SK-N-SH treated with all-trans-retinoic acid at 6 μM for 48 hours (cell line): ENCODE measurements at regions not wholly inside any gene's neighbourhood (a gene's known extent, or its start where the extent isn't known, plus 50 kb on each side); places are given as distances from the start of the nearest gene placed in this dataset.

Experiments
- ARNTL ChIP-seq: fragments of 450-650 bp; formaldehyde crosslinking; IDR thresholded peaks from 2 replicates; pipeline ENCODE4 v1.5.0; 2020; ENCODE audit warnings: low read depth, mild to moderate bottlenecking, moderate library complexity, borderline replicate concordance
- RARB ChIP-seq: fragments of 250-450 bp; sonication (Bioruptor Pico); IDR thresholded peaks from 2 replicates; pipeline ENCODE4 v1.8.0; 2021; ENCODE audit warnings: mild to moderate bottlenecking, moderate library complexity
- TCF4 ChIP-seq: fragments of 250-450 bp; sonication (Bioruptor Pico); IDR thresholded peaks from 2 replicates; pipeline ENCODE4 v1.8.0; 2021; ENCODE audit warnings: mild to moderate bottlenecking, moderate library complexity, borderline replicate concordance
- ZFP30 ChIP-seq: fragments of 450-650 bp; formaldehyde crosslinking; IDR thresholded peaks from 2 replicates; pipeline ENCODE4 v1.5.0; 2022; ENCODE audit warnings: mild to moderate bottlenecking, moderate library complexity
- TF ChIP-seq, protein P1 (sequence below): fragments of 250-450 bp; sonication (Bioruptor Pico); IDR thresholded peaks from 2 replicates; pipeline ENCODE4 v1.5.1; 2020; ENCODE audit warnings: low read depth, mild to moderate bottlenecking, moderate library complexity
- TF ChIP-seq, protein P2 (sequence below): fragments of 250-450 bp; sonication (Bioruptor Pico); IDR thresholded peaks from 2 replicates; pipeline ENCODE4 v1.8.0; 2020; ENCODE audit warnings: mild to moderate bottlenecking, moderate library complexity, borderline replicate concordance

DNA sequence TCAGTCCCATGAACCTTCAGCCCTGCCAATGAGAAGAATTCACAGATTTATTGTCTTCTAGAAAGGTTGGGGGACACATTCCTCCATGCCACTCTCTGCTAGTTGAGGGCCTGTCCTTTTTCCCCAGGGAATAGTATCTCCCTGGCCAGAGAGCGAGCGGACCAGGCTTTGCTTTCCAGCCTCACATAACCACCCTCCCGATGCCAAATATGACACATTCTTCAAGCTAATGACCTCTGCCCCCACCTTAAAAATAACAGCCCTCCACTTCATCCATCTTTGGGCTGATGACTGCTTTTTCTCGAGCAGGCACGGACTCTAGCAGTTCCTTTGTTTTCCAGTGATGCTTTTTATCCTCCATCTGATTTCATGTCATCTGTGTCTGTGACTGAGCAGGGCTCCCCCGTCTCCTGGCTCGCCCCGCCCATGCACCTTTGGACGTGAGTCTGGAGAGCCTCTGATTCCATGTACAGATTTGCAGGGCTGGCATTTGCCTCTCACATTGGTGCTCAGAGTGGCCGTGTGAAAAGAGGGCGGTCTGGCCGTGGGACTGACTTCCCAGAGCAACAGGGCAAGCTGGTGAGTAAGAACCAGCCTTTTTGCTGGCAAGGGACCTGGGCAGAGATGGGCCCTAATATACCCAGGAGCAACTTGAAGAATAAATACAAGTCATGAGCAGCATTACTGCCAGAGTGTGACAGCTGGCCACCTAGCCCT, 279.8 kb downstream of the BCOR start:
- TF ChIP-seq, protein P1, sequence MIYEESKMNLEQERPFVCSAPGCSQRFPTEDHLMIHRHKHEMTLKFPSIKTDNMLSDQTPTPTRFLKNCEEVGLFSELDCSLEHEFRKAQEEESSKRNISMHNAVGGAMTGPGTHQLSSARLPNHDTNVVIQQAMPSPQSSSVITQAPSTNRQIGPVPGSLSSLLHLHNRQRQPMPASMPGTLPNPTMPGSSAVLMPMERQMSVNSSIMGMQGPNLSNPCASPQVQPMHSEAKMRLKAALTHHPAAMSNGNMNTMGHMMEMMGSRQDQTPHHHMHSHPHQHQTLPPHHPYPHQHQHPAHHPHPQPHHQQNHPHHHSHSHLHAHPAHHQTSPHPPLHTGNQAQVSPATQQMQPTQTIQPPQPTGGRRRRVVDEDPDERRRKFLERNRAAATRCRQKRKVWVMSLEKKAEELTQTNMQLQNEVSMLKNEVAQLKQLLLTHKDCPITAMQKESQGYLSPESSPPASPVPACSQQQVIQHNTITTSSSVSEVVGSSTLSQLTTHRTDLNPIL (CRISPR knock-in tag): no peak
- TF ChIP-seq, protein P2, sequence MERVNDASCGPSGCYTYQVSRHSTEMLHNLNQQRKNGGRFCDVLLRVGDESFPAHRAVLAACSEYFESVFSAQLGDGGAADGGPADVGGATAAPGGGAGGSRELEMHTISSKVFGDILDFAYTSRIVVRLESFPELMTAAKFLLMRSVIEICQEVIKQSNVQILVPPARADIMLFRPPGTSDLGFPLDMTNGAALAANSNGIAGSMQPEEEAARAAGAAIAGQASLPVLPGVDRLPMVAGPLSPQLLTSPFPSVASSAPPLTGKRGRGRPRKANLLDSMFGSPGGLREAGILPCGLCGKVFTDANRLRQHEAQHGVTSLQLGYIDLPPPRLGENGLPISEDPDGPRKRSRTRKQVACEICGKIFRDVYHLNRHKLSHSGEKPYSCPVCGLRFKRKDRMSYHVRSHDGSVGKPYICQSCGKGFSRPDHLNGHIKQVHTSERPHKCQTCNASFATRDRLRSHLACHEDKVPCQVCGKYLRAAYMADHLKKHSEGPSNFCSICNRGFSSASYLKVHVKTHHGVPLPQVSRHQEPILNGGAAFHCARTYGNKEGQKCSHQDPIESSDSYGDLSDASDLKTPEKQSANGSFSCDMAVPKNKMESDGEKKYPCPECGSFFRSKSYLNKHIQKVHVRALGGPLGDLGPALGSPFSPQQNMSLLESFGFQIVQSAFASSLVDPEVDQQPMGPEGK: no peak
- no peak for TF ChIP-seq ZFP30
- TF ChIP-seq ARNTL (CRISPR knock-in tag): no peak
- TF ChIP-seq TCF4 (CRISPR knock-in tag): peak; percentile 63
- TF ChIP-seq RARB: no peak
